Fibroblast of the aortic adventitia (primary cell): ENCODE measurements at regions not wholly inside any gene's neighbourhood (a gene's known extent, or its start where the extent isn't known, plus 50 kb on each side); places are given as distances from the start of the nearest gene placed in this dataset.

ENCODE experiments used
- DNase-seq: peaks from one replicate; pipeline ENCODE4 v3.0.0-alpha.2; 2010; ENCODE audit warnings: low read depth
- H3K4me3 ChIP-seq: 2 replicates; pipeline ENCODE4 v1.5.1; 2011; ENCODE audit warnings: low read depth, mild to moderate bottlenecking, control low read depth, low read length, moderate library complexity
- TF ChIP-seq, protein P1 (sequence below): IDR thresholded peaks from 2 replicates; pipeline ENCODE4 v1.5.1; 2011; ENCODE audit warnings: mild to moderate bottlenecking, low read length, control low read depth, inconsistent platforms; ENCODE audit not compliant: insufficient read depth

DNA sequence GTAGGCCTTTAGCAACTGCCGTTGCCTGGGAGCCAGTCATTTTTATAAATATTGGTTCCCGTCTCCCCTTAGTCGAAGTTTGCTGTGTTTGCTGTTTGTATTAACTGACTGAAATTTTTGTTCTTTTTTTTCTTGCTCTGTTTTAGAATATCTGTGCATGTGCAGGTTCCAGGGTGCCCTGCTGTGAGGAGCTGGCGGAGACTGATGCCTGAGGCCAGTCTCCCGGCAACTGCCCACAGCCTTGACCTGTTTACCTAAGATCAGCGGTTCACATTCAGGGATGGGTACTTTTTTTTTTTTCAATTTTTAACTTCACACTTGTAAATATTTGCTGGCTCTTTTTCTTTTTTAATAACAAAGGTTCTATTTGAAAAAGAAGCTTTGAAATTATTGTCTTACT, 262.6 kb upstream of the ADAMTS16 start:
- no peak for DNase-seq
- H3K4me3 ChIP-seq: no peak overlapping the region
- TF ChIP-seq, protein P1, sequence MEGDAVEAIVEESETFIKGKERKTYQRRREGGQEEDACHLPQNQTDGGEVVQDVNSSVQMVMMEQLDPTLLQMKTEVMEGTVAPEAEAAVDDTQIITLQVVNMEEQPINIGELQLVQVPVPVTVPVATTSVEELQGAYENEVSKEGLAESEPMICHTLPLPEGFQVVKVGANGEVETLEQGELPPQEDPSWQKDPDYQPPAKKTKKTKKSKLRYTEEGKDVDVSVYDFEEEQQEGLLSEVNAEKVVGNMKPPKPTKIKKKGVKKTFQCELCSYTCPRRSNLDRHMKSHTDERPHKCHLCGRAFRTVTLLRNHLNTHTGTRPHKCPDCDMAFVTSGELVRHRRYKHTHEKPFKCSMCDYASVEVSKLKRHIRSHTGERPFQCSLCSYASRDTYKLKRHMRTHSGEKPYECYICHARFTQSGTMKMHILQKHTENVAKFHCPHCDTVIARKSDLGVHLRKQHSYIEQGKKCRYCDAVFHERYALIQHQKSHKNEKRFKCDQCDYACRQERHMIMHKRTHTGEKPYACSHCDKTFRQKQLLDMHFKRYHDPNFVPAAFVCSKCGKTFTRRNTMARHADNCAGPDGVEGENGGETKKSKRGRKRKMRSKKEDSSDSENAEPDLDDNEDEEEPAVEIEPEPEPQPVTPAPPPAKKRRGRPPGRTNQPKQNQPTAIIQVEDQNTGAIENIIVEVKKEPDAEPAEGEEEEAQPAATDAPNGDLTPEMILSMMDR: no peak

- DNase-seq: no peak
- no peak overlapping the region for H3K4me3 ChIP-seq
- TF ChIP-seq, protein P1: no peak
These were observed 261.1 kb upstream of the ADAMTS16 start for GRCh38 chr5:4879075-4879474.

DNA sequence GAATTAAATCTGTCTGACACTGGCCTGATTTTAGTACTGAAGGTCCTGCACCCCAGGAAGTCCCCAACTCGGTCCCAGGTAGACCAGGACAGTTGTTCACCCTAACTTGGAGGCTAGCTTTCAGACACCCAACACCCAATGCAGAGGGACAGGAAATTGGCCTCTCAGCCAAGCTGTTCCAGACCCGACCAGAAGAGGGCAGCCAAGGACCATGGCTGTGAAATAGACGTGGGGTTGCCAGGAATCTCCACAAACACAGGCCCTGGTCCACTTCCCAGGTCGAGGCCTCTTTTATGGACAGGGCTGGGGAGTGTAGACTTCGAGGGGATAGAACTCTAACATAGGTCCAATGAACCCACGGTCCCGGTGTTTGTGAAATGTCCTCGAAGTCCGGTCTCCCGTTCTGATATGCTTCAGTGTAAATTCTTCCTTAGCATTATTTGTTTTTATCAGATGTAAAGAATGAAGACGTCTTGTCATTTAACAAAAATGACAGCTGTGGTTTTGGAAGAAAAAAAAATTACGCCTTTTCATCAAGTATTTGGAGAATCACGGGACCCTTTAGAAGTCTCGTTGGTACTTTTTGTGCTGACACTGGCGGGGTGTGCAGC, 260.3 kb upstream of the ADAMTS16 start:
- peak; percentile 85 for DNase-seq
- TF ChIP-seq, protein P1: peak; percentile 99
- no peak overlapping the region for H3K4me3 ChIP-seq

GRCh38 chr5:4880304-4880741, 259.8 kb upstream of the ADAMTS16 start:
- no peak overlapping the region for H3K4me3 ChIP-seq
- DNase-seq: no peak
- TF ChIP-seq, protein P1: no peak

GRCh38 chr5:4881366-4882002, 258.6 kb upstream of the ADAMTS16 start:
- DNase-seq: no peak
- TF ChIP-seq, protein P1: no peak
- H3K4me3 ChIP-seq: no peak overlapping the region

DNA sequence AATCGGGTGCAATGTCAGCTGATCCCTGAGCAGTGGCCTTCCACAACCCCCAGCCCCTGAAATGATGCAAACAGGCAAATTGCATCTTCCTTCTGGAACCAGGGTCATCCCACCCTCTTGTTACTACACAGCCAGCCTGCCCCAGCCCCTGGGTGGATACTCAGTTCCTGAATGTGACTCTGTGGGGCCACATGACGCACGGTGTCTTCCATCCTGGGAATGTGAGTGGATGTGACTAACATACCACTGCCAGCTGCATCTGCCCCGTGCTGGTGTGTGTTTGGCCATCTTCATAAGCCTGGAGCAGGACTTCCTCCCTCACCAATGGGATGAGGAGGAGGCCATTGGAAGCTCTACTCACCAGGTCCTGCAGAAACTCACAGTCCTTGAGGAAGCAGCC, 257.9 kb upstream of the ADAMTS16 start:
- H3K4me3 ChIP-seq: no peak overlapping the region
- TF ChIP-seq, protein P1: no peak
- DNase-seq: no peak
